ENCODE measurements at regions not wholly inside any gene's neighbourhood (a gene's known extent, or its start where the extent isn't known, plus 50 kb on each side); places are given as distances from the start of the nearest gene placed in this dataset.
"Not testable (repeated sequence)": the region's sequence is repeated elsewhere in the genome, so short reads cannot be mapped to it uniquely, and the experiment has no call there.

DNA sequence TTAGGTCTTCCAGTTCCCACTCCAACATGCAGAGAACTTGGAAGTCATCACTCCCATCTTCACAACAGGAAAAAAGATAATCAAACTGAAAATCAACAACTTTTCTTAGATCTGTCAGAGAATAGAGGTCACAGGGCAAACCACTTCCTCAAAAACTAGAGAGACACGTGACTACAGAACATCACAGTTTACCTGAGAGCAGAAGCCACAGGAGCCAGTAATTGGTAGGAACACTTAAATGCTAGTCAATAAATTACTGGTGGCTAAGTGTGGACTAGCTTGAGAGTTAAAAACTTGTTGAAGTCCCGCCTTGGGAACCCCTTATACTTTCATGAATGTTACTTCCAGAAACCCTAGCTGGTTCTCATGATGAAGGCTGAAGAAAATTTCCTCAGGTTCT lies 81.1 kb downstream of the THSD1 start:
- CTCF ChIA-PET; DNase-seq (ENCODE audit: low read depth, low spot score); H3K4me3 ChIP-seq (ENCODE audit: low read depth, low read length); POLR2A ChIA-PET: not testable (repeated sequence)

DNA sequence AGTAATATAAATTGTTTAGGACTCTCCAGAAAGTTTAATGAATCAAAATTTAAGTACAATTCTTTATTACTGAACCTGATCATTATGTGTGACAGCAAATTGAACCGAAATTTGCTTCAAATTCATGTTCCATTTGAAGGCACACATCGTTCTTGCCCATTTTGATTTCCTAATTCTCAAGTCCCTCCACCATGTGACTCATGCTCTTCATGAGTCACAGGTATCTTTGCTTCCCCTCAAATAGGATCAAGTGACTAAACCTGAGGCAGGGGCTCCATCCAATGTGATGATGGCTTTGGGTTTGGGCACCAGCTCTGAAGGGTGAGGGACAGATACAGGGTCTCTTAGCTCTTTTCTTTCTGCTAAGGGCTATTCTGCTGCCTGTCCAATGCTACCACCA lies 86.1 kb downstream of the THSD1 start:
- POLR2A ChIA-PET: no interaction called here
- CTCF ChIA-PET: no interaction called here

DNA sequence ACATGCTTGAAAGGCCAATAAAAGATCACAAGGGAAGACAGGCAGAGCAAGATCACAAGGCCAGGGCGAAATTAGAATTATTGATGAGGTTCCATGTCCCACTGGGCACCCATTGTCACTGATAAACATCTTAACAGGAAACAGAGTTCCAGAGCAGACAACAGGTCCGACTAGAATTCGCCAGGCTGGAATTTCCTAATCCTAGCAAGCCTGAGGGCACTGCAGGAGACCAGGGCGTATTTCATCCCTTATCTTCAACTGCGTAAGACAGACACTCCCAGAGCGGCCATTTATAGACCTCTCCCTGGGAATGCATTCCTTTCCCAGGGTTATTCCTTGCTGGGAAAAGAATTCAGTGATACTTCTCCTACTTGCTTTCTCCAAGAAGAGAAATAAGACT lies 96.1 kb downstream of the THSD1 start:
- H3K4me3 ChIP-seq (ENCODE audit: low read depth, low read length); DNase-seq (ENCODE audit: low read depth, low spot score); CTCF ChIA-PET; POLR2A ChIA-PET: not testable (repeated sequence)

More for the DNA sequence above, 86.1 kb downstream of the THSD1 start:
- H3K4me3 ChIP-seq (ENCODE audit: low read depth, low read length): no peak overlapping the region
- TF ChIP-seq, protein P1, sequence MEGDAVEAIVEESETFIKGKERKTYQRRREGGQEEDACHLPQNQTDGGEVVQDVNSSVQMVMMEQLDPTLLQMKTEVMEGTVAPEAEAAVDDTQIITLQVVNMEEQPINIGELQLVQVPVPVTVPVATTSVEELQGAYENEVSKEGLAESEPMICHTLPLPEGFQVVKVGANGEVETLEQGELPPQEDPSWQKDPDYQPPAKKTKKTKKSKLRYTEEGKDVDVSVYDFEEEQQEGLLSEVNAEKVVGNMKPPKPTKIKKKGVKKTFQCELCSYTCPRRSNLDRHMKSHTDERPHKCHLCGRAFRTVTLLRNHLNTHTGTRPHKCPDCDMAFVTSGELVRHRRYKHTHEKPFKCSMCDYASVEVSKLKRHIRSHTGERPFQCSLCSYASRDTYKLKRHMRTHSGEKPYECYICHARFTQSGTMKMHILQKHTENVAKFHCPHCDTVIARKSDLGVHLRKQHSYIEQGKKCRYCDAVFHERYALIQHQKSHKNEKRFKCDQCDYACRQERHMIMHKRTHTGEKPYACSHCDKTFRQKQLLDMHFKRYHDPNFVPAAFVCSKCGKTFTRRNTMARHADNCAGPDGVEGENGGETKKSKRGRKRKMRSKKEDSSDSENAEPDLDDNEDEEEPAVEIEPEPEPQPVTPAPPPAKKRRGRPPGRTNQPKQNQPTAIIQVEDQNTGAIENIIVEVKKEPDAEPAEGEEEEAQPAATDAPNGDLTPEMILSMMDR (IDR thresholded peaks at IDR 0.05; ENCODE audit: insufficient read depth, low read length, missing control alignments): no peak
- no peak for DNase-seq (ENCODE audit: low read depth, low spot score)

DNA sequence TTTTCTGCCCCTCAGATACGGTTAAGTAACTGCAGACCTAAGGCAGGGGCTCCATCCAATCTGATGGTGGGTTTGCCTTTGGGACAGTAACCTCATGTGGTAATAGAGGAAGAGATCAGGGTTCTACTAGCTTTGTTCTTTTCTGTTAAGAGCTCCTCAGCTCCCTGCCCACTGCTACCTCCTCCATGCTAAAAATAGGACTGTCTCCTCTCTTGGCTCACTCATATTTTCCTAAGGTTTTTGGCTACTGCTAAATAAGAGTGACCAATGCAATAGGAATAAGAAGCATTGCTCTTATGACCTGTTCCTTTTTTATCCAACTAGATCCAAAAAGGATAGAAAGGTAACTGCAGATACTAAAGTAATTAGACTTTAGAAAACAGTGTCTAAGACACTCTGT lies 99.6 kb downstream of the THSD1 start:
- CTCF ChIA-PET; POLR2A ChIA-PET; DNase-seq (ENCODE audit: low read depth, low spot score); H3K4me3 ChIP-seq (ENCODE audit: low read depth, low read length): not testable (repeated sequence)

DNA sequence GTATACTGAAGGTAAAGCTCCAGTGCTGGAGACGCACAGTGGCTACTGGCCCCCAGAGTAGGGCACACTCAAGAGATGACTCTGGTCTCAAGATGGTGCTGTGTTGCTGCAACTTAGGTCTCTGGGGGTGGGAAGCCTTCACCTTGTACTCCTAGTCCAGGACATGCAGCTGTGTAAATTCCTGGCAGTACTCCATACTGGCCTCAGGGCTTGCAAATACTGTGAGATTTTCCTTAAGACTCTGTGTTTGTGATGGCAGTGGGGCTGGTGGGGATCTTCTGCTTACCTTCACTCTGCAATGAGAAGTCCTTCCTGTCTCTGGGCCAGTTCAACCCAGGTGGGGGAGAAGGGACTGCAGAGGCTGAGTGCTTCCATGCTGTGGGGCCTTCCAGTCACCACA lies 102.9 kb downstream of the THSD1 start:
- POLR2A ChIA-PET; H3K4me3 ChIP-seq (ENCODE audit: low read depth, low read length); DNase-seq (ENCODE audit: low read depth, low spot score); CTCF ChIA-PET: not testable (repeated sequence)

DNA sequence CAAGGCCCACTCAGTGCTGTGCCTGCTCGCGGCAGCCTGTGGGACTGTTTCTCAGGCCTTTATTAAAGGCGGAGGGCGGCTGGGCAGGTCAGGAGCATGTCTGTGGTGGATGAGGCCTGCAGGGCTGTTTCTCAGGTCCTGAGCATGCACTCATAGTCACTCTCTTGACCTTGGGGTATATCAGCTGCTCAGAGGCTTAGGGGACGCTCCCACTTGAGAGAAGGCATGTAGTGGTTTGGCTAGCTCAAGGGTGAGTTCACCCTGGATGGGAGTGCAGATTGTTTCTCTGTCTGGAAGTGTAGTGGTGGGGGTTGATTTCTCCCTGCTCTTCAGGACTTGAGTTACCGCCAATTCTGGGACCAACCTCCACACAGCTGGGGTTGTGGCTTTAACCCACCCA lies 103.3 kb downstream of the THSD1 start:
- CTCF ChIA-PET; POLR2A ChIA-PET; H3K4me3 ChIP-seq (ENCODE audit: low read depth, low read length); DNase-seq (ENCODE audit: low read depth, low spot score): not testable (repeated sequence)

DNA sequence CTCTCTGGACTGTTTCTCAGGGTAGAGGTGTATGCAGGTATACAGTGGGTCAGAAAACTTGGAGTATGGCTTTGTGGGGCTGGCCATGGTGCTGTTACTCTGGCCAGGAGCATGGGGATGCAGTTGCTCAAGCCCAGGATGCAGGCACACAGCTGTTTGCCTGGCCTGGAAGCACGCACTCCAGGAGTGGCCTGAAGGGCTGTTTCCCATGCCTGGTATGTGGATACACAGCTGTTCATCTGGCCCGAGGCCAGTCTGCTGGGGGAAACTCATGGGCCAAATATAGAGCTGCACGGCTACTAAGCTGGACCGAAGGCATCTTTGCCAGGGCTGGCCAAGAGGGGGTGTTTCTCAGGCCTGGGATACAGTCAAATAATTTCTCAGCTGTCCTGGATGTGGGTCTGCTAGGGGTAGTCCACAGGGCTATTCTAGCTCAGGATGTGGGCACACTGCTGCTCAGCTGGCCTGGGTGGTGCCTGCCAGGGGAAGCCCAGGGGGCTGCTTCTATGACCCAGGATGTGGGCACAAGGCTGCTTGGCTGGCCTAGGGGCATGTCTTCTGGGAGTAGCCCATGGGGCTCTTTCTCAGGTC lies 104.1 kb downstream of the THSD1 start:
- DNase-seq (ENCODE audit: low read depth, low spot score); H3K4me3 ChIP-seq (ENCODE audit: low read depth, low read length); POLR2A ChIA-PET; CTCF ChIA-PET: not testable (repeated sequence)

DNA sequence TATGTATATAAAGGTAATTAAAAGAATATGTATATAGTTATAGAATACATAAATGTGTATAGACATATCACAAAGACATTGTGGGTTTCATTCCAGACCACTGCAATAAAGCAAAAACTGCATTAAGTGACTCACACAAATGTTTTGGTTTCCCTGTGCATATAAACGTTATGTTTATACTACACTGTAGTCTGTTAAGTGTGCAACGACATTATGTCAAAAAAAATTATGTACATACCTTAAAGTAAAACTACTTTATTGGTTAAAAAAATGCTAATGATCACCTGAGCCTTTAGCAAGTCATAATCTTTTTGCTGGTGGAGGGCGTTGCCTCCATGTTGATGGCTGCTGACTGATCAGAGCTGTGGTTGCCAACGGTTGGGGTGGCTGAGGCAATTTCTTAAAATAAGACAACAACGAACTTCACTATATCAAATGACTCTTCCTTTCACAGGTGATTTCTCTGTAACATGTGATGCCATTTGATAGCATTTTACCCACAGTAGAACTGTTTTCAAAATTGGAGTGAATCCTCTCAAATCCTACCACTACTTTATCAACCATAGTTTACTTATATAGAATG lies 107.8 kb downstream of the THSD1 start:
- DNase-seq (ENCODE audit: low read depth, low spot score); H3K4me3 ChIP-seq (ENCODE audit: low read depth, low read length); CTCF ChIA-PET; POLR2A ChIA-PET: not testable (repeated sequence)

DNA sequence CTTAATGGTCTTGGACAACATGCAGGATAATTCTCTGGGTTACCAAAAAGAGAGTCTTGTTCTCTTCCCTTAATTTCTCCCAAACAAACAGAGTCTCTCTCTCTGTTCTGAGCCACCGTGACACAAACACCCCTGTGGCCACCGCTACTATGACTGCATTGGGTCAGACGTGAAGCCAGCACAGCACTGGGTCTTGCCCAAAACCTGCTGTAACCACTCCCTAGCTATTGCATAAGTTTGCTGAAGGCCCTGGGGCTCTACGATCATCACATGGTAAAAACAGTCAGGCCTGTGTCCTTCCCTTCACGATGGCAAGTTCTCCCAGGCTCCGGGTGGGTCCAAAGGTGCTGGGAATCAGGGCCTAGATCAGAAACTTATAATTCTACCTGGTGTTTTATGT lies 117.1 kb downstream of the THSD1 start:
- CTCF ChIA-PET; DNase-seq (ENCODE audit: low read depth, low spot score); POLR2A ChIA-PET; H3K4me3 ChIP-seq (ENCODE audit: low read depth, low read length): not testable (repeated sequence)

DNA sequence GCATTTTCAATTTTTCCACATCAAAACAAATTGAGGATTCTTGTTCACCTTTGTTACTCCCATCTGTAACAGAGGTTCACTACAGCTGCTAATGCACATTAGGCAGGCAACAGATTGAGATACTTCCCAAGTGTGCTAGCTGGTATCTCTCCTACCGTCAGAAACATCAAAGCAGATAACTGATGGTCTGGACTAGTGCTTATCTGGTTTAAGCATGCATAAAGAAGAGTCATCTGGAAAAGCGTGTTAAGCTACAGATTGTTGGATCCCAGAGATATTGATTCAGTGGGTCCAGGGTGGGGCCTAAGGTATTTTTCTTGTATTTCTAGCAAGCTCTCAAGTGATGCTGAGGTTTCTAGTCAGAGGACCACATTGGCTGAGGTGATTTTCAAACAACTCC lies 122.0 kb upstream of the NEK3 start:
- POLR2A ChIA-PET; H3K4me3 ChIP-seq (ENCODE audit: low read depth, low read length); CTCF ChIA-PET; DNase-seq (ENCODE audit: low read depth, low spot score): not testable (repeated sequence)

DNA sequence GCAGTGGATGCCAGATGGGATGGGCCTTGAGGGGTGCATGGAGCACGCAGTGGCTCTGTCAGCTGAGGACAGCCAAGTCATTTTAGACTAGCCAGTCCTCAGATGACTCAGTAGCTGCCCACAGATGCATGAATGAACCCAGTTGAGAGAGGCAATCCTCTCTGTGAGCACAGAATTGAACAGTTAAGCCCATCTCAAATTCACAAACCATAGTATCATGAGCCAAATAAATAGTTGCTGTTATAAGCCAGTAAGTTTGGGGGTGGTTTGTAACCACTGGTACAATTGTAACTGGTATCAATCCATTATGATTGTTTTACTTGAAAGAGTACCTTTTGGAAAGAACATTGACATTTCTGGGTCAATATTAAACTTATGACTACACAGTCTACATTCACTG lies 120.0 kb upstream of the NEK3 start:
- DNase-seq (ENCODE audit: low read depth, low spot score); POLR2A ChIA-PET; H3K4me3 ChIP-seq (ENCODE audit: low read depth, low read length); CTCF ChIA-PET: not testable (repeated sequence)

DNA sequence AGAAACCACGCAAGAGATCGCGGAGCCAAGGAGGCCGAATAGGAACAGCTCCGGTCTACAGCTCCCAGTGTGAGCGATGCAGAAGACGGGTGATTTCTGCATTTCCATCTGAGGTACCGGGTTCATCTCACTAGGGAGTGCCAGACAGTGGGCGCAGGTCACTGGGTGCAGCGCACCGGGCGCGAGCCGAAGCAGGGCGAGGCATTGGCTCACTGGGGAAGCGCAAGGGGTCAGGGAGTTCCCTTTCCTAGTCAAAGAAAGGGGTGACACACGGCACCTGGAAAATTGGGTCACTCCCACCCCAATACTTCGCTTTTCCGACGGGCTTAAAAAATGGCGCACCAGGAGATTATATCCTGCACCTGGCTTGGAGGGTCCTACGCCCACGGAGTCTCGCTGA lies 94.9 kb upstream of the NEK3 start:
- CTCF ChIA-PET; DNase-seq (ENCODE audit: low read depth, low spot score); H3K4me3 ChIP-seq (ENCODE audit: low read depth, low read length); POLR2A ChIA-PET: not testable (repeated sequence)

DNA sequence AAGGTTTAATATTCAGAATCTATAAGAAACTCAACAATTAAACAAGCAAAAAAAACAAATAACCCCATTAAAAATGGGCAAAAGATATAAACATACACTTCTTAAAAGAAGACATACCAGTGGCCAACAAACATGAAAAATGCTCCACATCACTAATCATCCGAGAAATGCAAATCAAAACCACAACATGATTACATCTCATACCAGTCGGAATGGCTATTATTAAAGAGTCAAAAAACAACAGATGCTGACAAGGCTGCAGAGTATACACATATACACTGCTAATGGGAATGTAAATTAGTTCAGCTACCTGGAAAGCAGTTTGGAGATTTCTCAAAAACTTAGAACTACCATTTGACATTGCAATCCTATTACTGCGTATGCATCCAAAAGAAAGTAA lies 81.4 kb upstream of the NEK3 start:
- DNase-seq (ENCODE audit: low read depth, low spot score); CTCF ChIA-PET; H3K4me3 ChIP-seq (ENCODE audit: low read depth, low read length); POLR2A ChIA-PET: not testable (repeated sequence)

All from AG04449 (cell line).